ENCODE measurements at regions not wholly inside any gene's neighbourhood (a gene's known extent, or its start where the extent isn't known, plus 50 kb on each side); places are given as distances from the start of the nearest gene placed in this dataset.

DNA sequence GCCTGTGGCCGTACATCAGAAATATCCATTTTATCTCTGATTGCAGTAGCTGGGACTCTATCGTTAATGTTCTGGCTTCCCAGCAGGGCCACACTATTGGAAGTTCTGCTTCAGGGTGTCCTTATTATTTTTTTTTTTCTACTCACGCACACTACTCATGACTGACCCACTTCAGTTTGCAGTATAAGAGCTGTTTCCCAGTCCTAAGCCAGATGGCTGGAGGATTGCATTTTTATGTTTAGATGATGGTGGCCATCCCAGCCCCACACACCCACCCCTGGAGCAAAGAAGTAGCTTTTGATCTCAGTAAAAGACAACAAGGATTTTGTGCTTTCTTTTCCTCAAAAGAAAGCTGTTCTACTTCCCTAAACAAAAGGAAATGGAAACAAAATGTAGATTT is 557.0 kb upstream of the GALNTL6 start:
- ChIA-PET CTCF (no interaction called here), POLR2A (no interaction called here)
- no peaks in the 10 kb centered on the region for H3K4me1 Mint-ChIP-seq (ENCODE audit: insufficient read depth, unreplicated experiment)
- H3K4me3 Mint-ChIP-seq (ENCODE audit: unreplicated experiment), result no peak overlapping the region
- H3K9me3 Mint-ChIP-seq (ENCODE audit: unreplicated experiment), result no peaks in the 10 kb centered on the region
- DNase-seq (ENCODE audit: unreplicated experiment), result no peak
- intact Hi-C loops (cut with micrococcal nuclease), result no loop called here
- TF ChIP-seq, protein P1, sequence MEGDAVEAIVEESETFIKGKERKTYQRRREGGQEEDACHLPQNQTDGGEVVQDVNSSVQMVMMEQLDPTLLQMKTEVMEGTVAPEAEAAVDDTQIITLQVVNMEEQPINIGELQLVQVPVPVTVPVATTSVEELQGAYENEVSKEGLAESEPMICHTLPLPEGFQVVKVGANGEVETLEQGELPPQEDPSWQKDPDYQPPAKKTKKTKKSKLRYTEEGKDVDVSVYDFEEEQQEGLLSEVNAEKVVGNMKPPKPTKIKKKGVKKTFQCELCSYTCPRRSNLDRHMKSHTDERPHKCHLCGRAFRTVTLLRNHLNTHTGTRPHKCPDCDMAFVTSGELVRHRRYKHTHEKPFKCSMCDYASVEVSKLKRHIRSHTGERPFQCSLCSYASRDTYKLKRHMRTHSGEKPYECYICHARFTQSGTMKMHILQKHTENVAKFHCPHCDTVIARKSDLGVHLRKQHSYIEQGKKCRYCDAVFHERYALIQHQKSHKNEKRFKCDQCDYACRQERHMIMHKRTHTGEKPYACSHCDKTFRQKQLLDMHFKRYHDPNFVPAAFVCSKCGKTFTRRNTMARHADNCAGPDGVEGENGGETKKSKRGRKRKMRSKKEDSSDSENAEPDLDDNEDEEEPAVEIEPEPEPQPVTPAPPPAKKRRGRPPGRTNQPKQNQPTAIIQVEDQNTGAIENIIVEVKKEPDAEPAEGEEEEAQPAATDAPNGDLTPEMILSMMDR (IDR thresholded peaks at IDR 0.05; ENCODE audit: unreplicated experiment), result no peak
- no peak overlapping the region for H3K27ac Mint-ChIP-seq (ENCODE audit: low read depth, unreplicated experiment)
- BruUV-seq (replicated peaks), result no TSS peak
- peaks cover 60% of the 10 kb centered on the region for H3K27me3 Mint-ChIP-seq (ENCODE audit: insufficient read depth, unreplicated experiment)
- no peaks in the 10 kb centered on the region for H3K36me3 Mint-ChIP-seq (ENCODE audit: insufficient read depth, unreplicated experiment)

DNA sequence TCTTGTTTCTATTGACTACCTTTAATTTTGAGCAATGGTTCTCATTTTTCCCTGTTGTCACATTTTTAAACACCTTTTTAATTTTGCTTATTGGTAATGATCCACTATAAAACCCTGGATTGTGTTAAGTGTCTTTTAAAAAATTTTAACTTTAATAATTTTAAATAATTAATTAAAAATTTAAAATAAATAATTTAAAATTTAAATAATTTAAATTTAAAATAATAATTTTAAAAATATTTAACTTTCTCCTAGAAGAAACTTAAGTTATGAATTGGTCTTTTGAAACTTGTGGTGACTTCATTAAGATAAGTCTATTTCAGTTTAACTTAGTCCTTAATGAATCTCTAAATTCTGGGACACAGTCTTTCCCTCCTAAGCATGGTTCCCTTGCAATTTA is 566.3 kb upstream of the GALNTL6 start:
- ChIA-PET POLR2A (no interaction called here), CTCF (no interaction called here)
- H3K27ac Mint-ChIP-seq (ENCODE audit: low read depth, unreplicated experiment), result no peak overlapping the region
- no peaks in the 10 kb centered on the region for H3K9me3 Mint-ChIP-seq (ENCODE audit: unreplicated experiment)
- intact Hi-C loops (cut with micrococcal nuclease), result no loop called here
- H3K27me3 Mint-ChIP-seq (ENCODE audit: insufficient read depth, unreplicated experiment), result peaks cover 75% of the 10 kb centered on the region
- H3K4me3 Mint-ChIP-seq (ENCODE audit: unreplicated experiment), result no peak overlapping the region
- TF ChIP-seq, protein P1 (IDR thresholded peaks at IDR 0.05; ENCODE audit: unreplicated experiment), result no peak
- H3K36me3 Mint-ChIP-seq (ENCODE audit: insufficient read depth, unreplicated experiment), result no peaks in the 10 kb centered on the region
- BruUV-seq (replicated peaks), result no TSS peak
- DNase-seq (ENCODE audit: unreplicated experiment), result no peak
- no peaks in the 10 kb centered on the region for H3K4me1 Mint-ChIP-seq (ENCODE audit: insufficient read depth, unreplicated experiment)

DNA sequence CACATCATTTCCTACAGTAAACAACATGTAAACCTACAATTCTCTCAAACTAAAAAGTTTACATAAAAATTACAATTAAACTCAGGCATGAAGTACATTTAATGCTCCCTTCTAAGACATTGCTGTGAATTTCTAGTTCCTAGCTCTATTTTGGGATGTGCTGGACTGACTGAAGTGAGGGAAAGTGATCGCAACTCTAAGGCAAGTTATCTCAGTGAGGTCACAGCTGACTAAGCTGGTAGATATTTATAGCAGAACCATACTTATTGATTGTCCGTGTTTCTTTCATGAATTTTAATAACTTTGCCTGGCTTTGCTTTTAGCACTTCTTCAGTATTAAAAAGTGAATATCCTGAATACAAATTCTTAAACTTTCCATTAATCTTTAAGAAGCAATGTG is 570.4 kb upstream of the GALNTL6 start:
- Mint-ChIP-seq H3K36me3 (ENCODE audit: insufficient read depth, unreplicated experiment) (no peaks in the 10 kb centered on the region), H3K4me1 (ENCODE audit: insufficient read depth, unreplicated experiment) (no peaks in the 10 kb centered on the region), H3K27me3 (ENCODE audit: insufficient read depth, unreplicated experiment) (peaks cover 56% of the 10 kb centered on the region), H3K27ac (ENCODE audit: low read depth, unreplicated experiment) (no peak overlapping the region), H3K9me3 (ENCODE audit: unreplicated experiment) (no peaks in the 10 kb centered on the region), H3K4me3 (ENCODE audit: unreplicated experiment) (no peak overlapping the region)
- no peak for DNase-seq (ENCODE audit: unreplicated experiment)
- intact Hi-C loops (cut with micrococcal nuclease), result no loop called here
- TF ChIP-seq, protein P1 (IDR thresholded peaks at IDR 0.05; ENCODE audit: unreplicated experiment), result no peak
- ChIA-PET POLR2A (interaction anchor here (0.7 kb wide), 1 partner anchor 36 kb away, joined by 3 read pairs; no protein-coding TSS in a partner anchor), CTCF (no interaction called here)
- BruUV-seq (replicated peaks), result no TSS peak

DNA sequence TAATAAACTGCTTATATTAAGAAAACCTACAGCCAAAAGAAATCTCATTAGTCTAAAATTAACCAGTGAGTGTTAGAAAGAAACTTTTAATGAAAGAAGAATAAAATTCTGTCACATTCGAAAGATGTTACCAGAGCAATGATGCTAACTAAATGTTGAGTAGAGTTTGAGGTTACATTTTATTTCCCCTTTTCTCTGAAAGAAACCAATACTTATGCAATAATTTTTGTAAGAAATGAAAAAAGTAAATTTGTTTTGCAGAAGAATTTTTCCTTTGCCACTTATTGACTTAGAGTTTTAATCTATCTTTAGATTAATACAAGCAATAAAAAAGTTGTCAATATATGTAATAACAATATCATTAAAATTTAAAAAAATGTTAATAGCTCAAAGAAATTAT is 574.0 kb upstream of the GALNTL6 start:
- BruUV-seq (replicated peaks), result no TSS peak
- CTCF ChIA-PET, result no interaction called here

More for the DNA sequence above, 574.0 kb upstream of the GALNTL6 start:
- Mint-ChIP-seq H3K4me3 (ENCODE audit: unreplicated experiment) (no peak overlapping the region), H3K27ac (ENCODE audit: low read depth, unreplicated experiment) (no peak overlapping the region), H3K4me1 (ENCODE audit: insufficient read depth, unreplicated experiment) (no peaks in the 10 kb centered on the region), H3K9me3 (ENCODE audit: unreplicated experiment) (no peaks in the 10 kb centered on the region), H3K36me3 (ENCODE audit: insufficient read depth, unreplicated experiment) (no peaks in the 10 kb centered on the region), H3K27me3 (ENCODE audit: insufficient read depth, unreplicated experiment) (peaks cover 71% of the 10 kb centered on the region)
- POLR2A ChIA-PET, result interaction anchor here (0.5 kb wide), 1 partner anchor 690 kb away, joined by 3 read pairs; no protein-coding TSS in a partner anchor
- TF ChIP-seq, protein P1 (IDR thresholded peaks at IDR 0.05; ENCODE audit: unreplicated experiment), result no peak
- intact Hi-C loops (cut with micrococcal nuclease), result no loop called here
- no peak for DNase-seq (ENCODE audit: unreplicated experiment)
